SU-DHL-6 (cell line): ENCODE measurements at regions not wholly inside any gene's neighbourhood (a gene's known extent, or its start where the extent isn't known, plus 50 kb on each side); places are given as distances from the start of the nearest gene placed in this dataset.

Experiments
- H2AFZ ChIP-seq: fragments of 200-600 bp; sonication (generic); 2 replicates; pipeline ENCODE4 v1.6.1; 2014; ENCODE audit warnings: low read depth, mild to moderate bottlenecking, moderate library complexity, mixed read lengths, antibody characterized with exemption, low read length; ENCODE audit not compliant: severe bottlenecking
- H3F3A ChIP-seq: fragments of 200-600 bp; shearing (Covaris generic); 2 replicates; pipeline ENCODE4 v1.6.0; 2016; ENCODE audit warnings: antibody characterized with exemption, mild to moderate bottlenecking; ENCODE audit not compliant: insufficient read depth
- H3K27ac ChIP-seq: fragments of 200-600 bp; sonication (generic); 2 replicates; pipeline ENCODE4 v1.5.1; 2016; ENCODE audit warnings: low read depth, mild to moderate bottlenecking, low read length, moderate library complexity, mixed read lengths
- H3K27me3 ChIP-seq: fragments of 200-600 bp; sonication (generic), shearing (Covaris generic); 2 replicates; pipeline ENCODE4 v1.6.0; 2014; ENCODE audit warnings: mild to moderate bottlenecking, low read length
- H3K36me3 ChIP-seq: fragments of 200-600 bp; sonication (generic); 2 replicates; pipeline ENCODE4 v1.6.1; 2014; ENCODE audit warnings: mild to moderate bottlenecking, low read length, mixed read lengths
- H3K4me2 ChIP-seq: fragments of 300-600, 200-600 bp; shearing (Covaris generic), sonication (generic); 2 replicates; pipeline ENCODE4 v1.6.0; 2014; ENCODE audit warnings: low read length, low read depth, mild to moderate bottlenecking; ENCODE audit not compliant: poor library complexity, severe bottlenecking
- H3K4me3 ChIP-seq: fragments of 200-600 bp; sonication (generic); 2 replicates; pipeline ENCODE4 v1.5.1; 2014; ENCODE audit warnings: antibody characterized with exemption, low read length, mild to moderate bottlenecking, mixed read lengths; ENCODE audit not compliant: insufficient read depth, poor library complexity, severe bottlenecking
- H3K79me2 ChIP-seq: fragments of 200-600 bp; sonication (generic); 2 replicates; pipeline ENCODE4 v1.6.1; 2014; ENCODE audit warnings: mild to moderate bottlenecking, low read length, moderate library complexity; ENCODE audit not compliant: insufficient read depth
- H3K9ac ChIP-seq: fragments of 200-600 bp; sonication (generic); 2 replicates; pipeline ENCODE4 v1.7.0; 2014; ENCODE audit warnings: mild to moderate bottlenecking, low read length
- H3K9me2 ChIP-seq: fragments of 200-600 bp; sonication (generic); replicated peaks from 2 replicates; pipeline ENCODE4 v1.6.1; 2014; ENCODE audit warnings: low read length; ENCODE audit not compliant: insufficient read depth
- H3K9me3 ChIP-seq: fragments of 200-600 bp; sonication (generic); 2 replicates; pipeline ENCODE4 v1.6.1; 2014; ENCODE audit warnings: low read length, mixed read lengths; ENCODE audit not compliant: insufficient read depth
- H4K20me1 ChIP-seq: fragments of 200-600 bp; sonication (generic); 2 replicates; pipeline ENCODE4 v1.6.1; 2014; ENCODE audit warnings: low read depth, mild to moderate bottlenecking, antibody characterized with exemption, low read length, moderate library complexity, mixed read lengths
- EZH2phosphoT487 ChIP-seq: fragments of 200-600 bp; sonication (generic), shearing (Covaris generic); conservative IDR thresholded peaks from 2 replicates; pipeline ENCODE4 v1.6.1; 2018; ENCODE audit warnings: mild to moderate bottlenecking, antibody characterized with exemption, low read length, moderate library complexity, mixed read lengths
- TF ChIP-seq, protein P1 (sequence below): fragments of 200-600 bp; sonication (generic); IDR thresholded peaks from one replicate; pipeline ENCODE4 v1.5.1; 2017; ENCODE audit warnings: antibody characterized with exemption, mild to moderate bottlenecking, low read length, moderate library complexity; ENCODE audit not compliant: insufficient read depth, poor library complexity, severe bottlenecking

DNA sequence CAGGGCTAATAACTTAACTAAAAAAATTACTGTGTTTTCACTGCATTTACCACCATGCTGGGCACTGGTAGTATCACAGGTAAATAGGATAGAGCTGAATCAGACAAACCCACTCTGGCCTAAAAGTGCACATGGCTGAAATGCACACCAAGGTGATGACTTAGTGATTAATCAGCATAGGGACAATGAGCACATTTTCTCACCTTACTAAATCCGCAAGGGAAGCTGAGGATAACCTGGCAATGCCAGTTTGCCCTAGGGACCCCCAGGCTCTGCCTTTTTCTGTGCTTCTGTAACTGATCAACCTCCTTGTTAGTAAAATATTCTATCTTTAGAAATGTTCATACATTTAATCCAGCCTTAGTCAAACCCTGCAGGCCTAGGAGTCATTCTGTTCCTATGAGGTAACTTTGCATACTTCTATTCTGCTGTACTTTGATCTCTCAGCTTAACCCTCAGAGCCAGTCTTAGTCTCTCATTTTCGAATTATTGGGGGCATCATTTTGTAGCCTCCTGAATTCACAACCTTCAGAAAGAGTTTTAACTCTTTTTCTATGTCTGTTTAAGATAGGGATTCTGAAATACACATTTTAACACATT, 562.9 kb upstream of the KCNMB2 start:
- H3K27me3 ChIP-seq = no peaks in the 10 kb centered on the region
- H3F3A ChIP-seq = no peaks in the 10 kb centered on the region
- H3K27ac ChIP-seq = no peak overlapping the region
- H3K9ac ChIP-seq = no peak overlapping the region
- H3K4me3 ChIP-seq = no peak overlapping the region
- H3K9me3 ChIP-seq = no peaks in the 10 kb centered on the region
- no peak overlapping the region for H3K4me2 ChIP-seq
- H3K79me2 ChIP-seq = no peaks in the 10 kb centered on the region
- H3K9me2 ChIP-seq = no peaks in the 10 kb centered on the region
- H4K20me1 ChIP-seq = no peaks in the 10 kb centered on the region
- no peak overlapping the region for H2AFZ ChIP-seq
- TF ChIP-seq, protein P1, sequence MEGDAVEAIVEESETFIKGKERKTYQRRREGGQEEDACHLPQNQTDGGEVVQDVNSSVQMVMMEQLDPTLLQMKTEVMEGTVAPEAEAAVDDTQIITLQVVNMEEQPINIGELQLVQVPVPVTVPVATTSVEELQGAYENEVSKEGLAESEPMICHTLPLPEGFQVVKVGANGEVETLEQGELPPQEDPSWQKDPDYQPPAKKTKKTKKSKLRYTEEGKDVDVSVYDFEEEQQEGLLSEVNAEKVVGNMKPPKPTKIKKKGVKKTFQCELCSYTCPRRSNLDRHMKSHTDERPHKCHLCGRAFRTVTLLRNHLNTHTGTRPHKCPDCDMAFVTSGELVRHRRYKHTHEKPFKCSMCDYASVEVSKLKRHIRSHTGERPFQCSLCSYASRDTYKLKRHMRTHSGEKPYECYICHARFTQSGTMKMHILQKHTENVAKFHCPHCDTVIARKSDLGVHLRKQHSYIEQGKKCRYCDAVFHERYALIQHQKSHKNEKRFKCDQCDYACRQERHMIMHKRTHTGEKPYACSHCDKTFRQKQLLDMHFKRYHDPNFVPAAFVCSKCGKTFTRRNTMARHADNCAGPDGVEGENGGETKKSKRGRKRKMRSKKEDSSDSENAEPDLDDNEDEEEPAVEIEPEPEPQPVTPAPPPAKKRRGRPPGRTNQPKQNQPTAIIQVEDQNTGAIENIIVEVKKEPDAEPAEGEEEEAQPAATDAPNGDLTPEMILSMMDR = no peak
- no peak for TF ChIP-seq EZH2phosphoT487
- H3K36me3 ChIP-seq = no peaks in the 10 kb centered on the region

DNA sequence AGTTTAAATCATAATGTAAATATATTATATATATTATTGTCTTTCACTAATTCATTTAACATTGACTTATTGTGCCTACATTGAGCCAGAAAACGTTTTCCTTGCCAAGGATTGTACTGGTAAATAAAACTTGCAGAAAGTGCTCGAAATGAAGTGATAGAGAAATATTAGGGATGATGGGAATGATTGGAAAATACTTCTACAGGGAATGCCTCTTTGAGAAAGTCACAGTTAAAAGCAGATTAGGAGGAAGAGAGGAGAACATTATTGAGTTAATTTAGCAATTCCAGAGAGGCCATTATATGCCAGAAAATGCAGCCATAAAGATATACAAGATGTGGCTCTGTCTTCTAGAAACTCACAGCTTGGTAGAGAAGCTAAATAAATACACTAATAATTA, 560.0 kb upstream of the KCNMB2 start:
- H3K79me2 ChIP-seq = no peaks in the 10 kb centered on the region
- TF ChIP-seq, protein P1 = no peak
- no peak for TF ChIP-seq EZH2phosphoT487
- H4K20me1 ChIP-seq = no peaks in the 10 kb centered on the region
- no peaks in the 10 kb centered on the region for H3K36me3 ChIP-seq
- no peak overlapping the region for H3K9ac ChIP-seq
- no peaks in the 10 kb centered on the region for H3K9me3 ChIP-seq
- no peaks in the 10 kb centered on the region for H3F3A ChIP-seq
- no peak overlapping the region for H2AFZ ChIP-seq
- H3K27me3 ChIP-seq = no peaks in the 10 kb centered on the region
- no peak overlapping the region for H3K4me2 ChIP-seq
- no peaks in the 10 kb centered on the region for H3K9me2 ChIP-seq
- H3K4me3 ChIP-seq = no peak overlapping the region
- no peak overlapping the region for H3K27ac ChIP-seq

DNA sequence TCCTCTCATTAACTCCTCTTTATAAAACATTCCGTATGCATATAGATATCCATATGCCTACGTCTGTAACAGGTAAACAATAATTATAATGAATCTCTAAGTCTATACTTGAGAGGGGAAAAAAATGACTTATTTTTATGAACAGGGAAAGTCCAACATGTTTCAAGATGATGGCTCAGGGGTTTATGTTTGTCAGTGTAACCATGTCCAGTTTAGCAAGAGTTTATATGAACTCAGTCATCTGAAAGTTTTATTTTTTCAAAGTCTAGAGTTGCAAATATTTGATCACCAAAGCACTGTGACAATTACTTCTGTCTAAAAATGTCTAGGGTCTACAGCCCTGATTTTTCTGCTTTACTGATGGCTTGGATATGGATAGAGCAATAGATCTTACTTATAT, 559.4 kb upstream of the KCNMB2 start:
- H2AFZ ChIP-seq = no peak overlapping the region
- no peaks in the 10 kb centered on the region for H3K36me3 ChIP-seq
- no peak for TF ChIP-seq EZH2phosphoT487
- TF ChIP-seq, protein P1 = no peak
- H3K9me2 ChIP-seq = no peaks in the 10 kb centered on the region
- no peaks in the 10 kb centered on the region for H3F3A ChIP-seq
- no peak overlapping the region for H3K9ac ChIP-seq
- no peaks in the 10 kb centered on the region for H3K27me3 ChIP-seq
- H3K79me2 ChIP-seq = no peaks in the 10 kb centered on the region
- no peak overlapping the region for H3K4me3 ChIP-seq
- H4K20me1 ChIP-seq = no peaks in the 10 kb centered on the region
- no peaks in the 10 kb centered on the region for H3K9me3 ChIP-seq
- no peak overlapping the region for H3K27ac ChIP-seq
- no peak overlapping the region for H3K4me2 ChIP-seq
